HK-2 (cell line): ENCODE measurements at regions not wholly inside any gene's neighbourhood (a gene's known extent, or its start where the extent isn't known, plus 50 kb on each side); places are given as distances from the start of the nearest gene placed in this dataset.

ENCODE experiments used
- DNase-seq: peaks from one replicate; pipeline ENCODE4 v3.0.0-alpha.2; 2018; ENCODE audit not compliant: unreplicated experiment

- no peak for DNase-seq
These were observed 1206.0 kb upstream of the TMPRSS15 start for GRCh38 chr21:19609611-19610010.

DNA sequence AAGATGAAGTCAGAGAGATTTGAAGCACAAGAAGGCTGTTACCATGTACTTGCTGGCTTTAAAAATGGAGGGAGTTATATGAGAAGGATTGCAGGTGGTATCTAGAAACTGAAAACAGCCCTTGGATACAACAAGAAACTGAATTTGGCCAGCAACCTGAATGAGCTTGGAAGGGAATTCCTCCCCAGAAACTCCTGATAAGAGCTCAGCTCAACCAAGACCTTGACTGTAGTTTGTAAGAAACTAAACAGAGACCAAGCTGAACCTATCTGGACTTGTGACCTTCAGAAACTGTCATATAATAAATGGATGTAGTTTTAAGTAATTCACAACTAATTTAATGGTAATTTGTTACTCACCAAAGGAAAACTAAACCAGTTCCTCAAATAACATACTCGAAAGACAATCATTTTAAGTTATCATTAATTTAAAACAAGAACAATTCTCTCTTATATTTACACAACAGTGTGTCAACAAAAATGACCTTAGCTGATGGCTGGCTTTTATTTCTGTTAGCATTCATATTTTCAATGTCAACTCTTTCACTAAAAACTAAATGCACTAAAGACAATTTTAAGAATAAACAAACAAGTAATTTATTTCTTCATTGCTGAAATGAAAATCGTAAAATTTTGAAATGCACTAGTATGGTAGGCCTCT is 1218.4 kb upstream of the TMPRSS15 start:
- no peak for DNase-seq

GRCh38 chr21:19640964-19641363 is 1237.4 kb upstream of the TMPRSS15 start:
- no peak for DNase-seq

DNA sequence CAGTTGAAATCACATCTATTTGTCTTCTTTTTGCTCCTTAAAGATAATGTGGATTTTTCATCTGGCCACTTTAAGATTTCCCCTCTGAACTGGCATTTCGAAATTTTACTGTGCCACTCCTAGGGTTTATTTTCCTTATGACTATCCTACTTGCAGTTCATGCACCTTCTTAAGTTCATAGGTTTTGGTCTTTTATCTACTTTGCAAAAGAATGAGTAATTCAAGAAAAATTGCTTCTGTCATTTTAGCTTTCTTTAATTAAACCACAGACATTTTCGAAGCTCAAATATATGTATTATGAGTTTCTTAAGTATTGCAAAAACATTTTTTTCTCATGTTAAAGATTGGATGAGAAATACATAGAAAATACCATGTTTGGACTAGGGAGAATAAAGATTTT is 1244.8 kb upstream of the TMPRSS15 start:
- no peak for DNase-seq

DNA sequence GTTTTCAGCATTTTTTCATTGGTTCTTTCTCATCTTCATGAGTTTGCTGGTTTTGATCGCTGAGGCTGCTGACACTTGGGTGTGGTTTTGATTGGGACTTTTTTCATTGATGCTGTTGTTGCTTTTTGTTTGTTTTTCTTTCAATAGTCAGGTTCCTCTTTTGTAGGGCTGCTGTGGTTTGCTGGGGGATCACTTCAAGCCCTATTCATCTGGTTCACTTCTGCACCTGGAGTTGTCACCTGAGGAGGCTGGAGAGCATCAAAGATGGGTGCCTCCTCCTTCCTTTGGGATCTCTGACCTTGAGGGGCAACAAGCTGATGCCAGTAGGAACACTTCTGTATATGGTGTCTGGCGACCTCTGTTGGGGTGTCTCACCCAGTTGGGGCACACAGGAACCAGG is 1279.9 kb upstream of the TMPRSS15 start:
- no peak for DNase-seq

GRCh38 chr21:19684328-19684727 is 1280.7 kb upstream of the TMPRSS15 start:
- DNase-seq = no peak

- no peak for DNase-seq
These were observed 1288.6 kb upstream of the TMPRSS15 start for GRCh38 chr21:19692231-19692630.

DNA sequence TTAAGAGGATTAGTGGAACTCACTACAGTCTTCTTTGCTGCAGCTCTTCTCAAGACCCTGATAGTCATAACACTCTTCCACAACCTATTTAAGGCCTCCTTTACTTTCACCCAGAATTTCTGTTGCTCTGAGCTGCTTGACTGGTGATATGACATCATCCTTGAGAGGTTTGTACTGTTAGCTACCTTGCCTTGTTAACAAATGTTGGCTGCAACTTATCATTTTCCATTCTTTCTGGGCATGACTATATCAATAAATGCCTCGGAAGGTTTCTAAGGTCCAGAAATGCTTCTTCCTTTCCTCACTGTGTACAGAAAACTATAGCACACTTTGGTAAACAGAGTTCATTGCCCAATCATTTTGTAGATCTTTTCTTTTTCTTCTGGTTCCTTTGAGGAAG is 1292.2 kb upstream of the TMPRSS15 start:
- no peak for DNase-seq

GRCh38 chr21:19700476-19700875 is 1296.9 kb upstream of the TMPRSS15 start:
- no peak for DNase-seq

DNA sequence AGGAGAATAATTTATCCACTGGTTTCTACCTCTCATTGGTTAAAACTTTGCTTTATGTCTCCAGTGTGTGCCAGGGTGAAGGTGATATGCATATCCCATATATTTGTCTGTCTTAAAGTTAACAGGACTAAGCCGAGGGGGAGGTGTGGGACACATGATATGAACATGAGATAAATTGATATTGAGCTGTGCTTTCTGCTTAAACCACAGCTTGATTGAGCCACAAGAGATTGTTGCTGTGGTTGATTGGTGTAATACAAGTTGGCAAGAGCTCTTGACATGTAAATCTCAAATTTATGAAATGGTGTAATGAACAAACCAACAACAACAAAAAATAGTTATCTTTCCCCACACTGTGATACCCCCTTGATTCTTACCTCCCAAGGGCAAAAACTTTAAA is 1295.5 kb upstream of the NCAM2 start:
- DNase-seq = no peak

DNA sequence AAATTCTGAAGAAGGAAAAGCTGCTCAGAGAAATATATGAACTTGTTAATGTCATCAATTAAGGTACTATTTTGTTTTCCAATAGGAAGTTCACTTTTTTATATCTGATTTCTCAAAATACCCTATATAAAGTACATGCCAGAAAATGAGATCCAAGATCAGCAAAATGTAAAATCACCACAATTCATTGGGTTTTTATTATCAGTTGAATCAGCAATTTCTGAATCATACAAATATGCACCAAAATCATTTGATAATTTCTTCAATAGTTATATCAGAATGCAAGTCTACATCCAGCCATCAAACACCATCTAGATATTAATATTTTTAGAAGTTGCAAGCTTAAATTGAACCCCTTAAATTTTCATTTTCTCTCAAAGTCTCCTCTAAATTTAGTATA is 1293.4 kb upstream of the NCAM2 start:
- no peak for DNase-seq

- DNase-seq = no peak
These were observed 1285.8 kb upstream of the NCAM2 start for GRCh38 chr21:19712441-19712840.

DNA sequence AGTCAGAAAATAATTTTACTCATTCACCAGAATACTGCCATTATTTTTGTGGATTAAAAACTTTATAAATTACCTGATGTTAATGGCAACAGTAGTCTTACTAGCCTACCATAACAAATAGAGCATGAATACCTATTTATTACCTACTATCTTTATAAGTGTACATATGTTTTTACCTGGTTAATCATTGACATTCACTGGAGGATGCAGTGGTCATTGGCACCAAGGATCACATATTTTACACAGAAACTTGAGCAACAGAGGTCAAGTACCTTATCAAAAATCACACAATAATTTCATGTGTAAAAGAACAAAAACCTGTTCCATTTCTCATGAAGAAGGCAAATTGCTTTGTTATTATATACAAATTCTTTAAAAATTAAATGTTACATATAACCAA is 1284.9 kb upstream of the NCAM2 start:
- DNase-seq = no peak

DNA sequence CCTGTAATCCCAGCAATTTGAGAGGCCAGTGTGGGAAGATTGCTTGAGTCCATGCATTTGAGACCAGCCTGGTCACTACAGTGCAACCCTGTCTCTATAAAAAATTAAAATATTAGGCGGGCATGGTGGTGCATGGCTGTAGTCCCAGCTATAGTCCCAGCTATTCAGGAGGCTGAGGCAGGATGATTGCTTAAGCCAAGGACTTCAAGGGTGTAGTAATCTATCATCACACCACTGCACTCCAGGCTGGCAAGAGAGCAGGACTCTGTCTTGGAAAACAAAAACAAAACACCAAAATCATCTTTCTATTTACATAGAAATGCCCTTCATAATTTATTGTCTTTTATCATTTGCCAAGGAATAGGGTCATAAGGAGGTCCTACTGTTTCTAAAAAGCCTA is 1274.1 kb upstream of the NCAM2 start:
- DNase-seq = no peak

- no peak for DNase-seq
These were observed 1267.0 kb upstream of the NCAM2 start for GRCh38 chr21:19731251-19731650.

GRCh38 chr21:19759836-19760235 is 1238.4 kb upstream of the NCAM2 start:
- DNase-seq = no peak

GRCh38 chr21:19767546-19767945 is 1230.7 kb upstream of the NCAM2 start:
- no peak for DNase-seq

GRCh38 chr21:19771881-19772280 is 1226.3 kb upstream of the NCAM2 start:
- no peak for DNase-seq

GRCh38 chr21:19776076-19776475 is 1222.1 kb upstream of the NCAM2 start:
- DNase-seq = no peak

DNA sequence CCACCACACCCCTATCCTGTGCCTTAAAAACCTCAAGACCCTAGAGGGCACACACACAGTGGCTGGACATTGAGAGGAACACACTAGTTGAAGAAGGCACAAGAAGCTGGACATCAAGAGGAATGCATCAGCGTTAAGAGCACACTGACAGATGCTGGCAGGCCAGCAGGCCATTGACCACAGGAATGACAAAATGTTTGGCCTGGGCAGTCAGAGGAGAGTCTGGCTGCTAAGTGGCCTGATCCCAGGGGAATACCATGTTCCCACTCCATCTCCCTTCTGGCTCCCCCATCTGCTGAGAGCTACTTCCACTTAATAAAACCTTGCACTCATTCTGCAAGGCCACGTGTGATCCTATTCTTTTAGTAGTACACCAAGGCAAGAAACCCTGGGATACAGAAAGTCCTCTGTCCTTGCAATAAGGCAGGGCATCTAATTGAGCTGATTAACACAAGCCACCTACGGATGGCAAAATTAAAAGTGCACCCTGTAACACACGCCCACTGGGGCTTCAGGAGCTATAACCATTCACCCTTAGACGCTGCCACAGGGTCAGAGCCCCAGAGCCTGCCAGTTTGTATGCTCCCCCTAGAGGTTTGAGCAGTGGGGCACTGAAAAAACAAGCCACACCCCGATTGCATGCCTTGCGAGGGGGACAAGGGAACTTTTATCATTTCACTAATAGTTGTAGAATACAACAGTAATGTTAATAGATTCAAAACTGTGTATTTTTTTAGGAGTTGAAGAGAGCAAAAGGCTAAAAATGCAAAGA is 1216.1 kb upstream of the NCAM2 start:
- DNase-seq = no peak

DNA sequence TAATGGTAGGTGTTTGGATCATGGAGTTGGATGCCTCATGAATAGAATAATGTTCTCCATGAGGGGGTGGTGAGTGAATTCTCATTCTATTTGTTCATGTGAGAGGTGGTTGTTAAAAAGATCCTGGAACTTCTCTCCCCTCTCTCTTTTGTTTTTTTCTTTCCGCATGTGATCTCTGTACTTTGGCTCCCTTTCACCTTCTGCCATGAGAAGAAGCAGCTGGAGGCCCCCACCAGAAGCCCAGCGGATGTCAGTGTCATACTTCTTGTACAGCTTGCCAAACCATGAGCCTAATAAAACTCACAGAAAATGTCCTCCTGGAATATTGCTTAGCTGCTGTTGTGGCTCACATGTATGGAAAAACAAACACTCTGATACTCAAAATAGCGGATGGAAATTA is 1212.3 kb upstream of the NCAM2 start:
- DNase-seq = no peak

GRCh38 chr21:19792004-19792403 is 1206.2 kb upstream of the NCAM2 start:
- no peak for DNase-seq

- no peak for DNase-seq
These were observed 1191.0 kb upstream of the NCAM2 start for GRCh38 chr21:19807201-19807600.

DNA sequence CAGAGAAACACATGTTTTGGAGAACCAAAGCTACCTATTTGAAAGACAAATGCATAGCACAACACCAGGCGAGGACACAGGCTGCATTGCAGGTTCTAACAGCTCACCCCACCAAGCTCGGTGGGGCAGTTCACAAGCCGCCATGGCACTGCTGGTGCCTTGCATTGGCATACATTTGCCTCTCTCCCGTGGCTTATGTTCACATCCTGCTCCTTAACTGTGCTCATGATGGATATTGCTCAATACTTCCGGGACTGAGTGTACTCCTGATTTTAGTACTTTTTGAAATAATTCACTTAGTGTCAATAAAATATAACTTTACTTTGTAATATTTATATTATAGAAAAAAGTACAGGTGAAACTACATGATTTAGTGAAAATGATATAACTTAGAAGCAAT is 1187.4 kb upstream of the NCAM2 start:
- DNase-seq = no peak
